ENCODE measurements at regions not wholly inside any gene's neighbourhood (a gene's known extent, or its start where the extent isn't known, plus 50 kb on each side); places are given as distances from the start of the nearest gene placed in this dataset.

- Histone ChIP-seq H3K27me3 (ENCODE audit: insufficient read depth, poor library complexity, severe bottlenecking) (no peaks in the 10 kb centered on the region), H3K4me3 (replicated peaks; ENCODE audit: insufficient read depth, low read length) (no peak overlapping the region), H3K27ac (replicated peaks) (no peak overlapping the region)
- no peak for DNase-seq (ENCODE audit: low read depth in 1 of 2, low spot score in 1 of 2)
- TF ChIP-seq GABPA (IDR thresholded peaks at IDR 0.05; ENCODE audit: low read depth) (no peak), CTCF (IDR thresholded peaks at IDR 0.05; ENCODE audit: insufficient read depth, low read length) (no peak), SPI1 (IDR thresholded peaks at IDR 0.05; ENCODE audit: borderline replicate concordance, low read depth) (no peak), REST (IDR thresholded peaks at IDR 0.05; ENCODE audit: insufficient replicate concordance, low read depth) (no peak), POLR2AphosphoS5 (IDR thresholded peaks at IDR 0.05; ENCODE audit: low read depth) (no peak)
These were observed 133.8 kb upstream of the CPM start for GRCh38 chr12:69066492-69067373.

GRCh38 chr12:69067713-69068112 is 134.7 kb upstream of the CPM start:
- H3K27ac ChIP-seq (replicated peaks): no peak overlapping the region
- no peaks in the 10 kb centered on the region for H3K27me3 ChIP-seq (ENCODE audit: insufficient read depth, poor library complexity, severe bottlenecking)
- no peak for DNase-seq (ENCODE audit: low read depth in 1 of 2, low spot score in 1 of 2)
- H3K4me3 ChIP-seq (replicated peaks; ENCODE audit: insufficient read depth, low read length): no peak overlapping the region
- TF ChIP-seq GABPA (IDR thresholded peaks at IDR 0.05; ENCODE audit: low read depth) (no peak), CTCF (IDR thresholded peaks at IDR 0.05; ENCODE audit: insufficient read depth, low read length) (no peak), REST (IDR thresholded peaks at IDR 0.05; ENCODE audit: insufficient replicate concordance, low read depth) (no peak), SPI1 (IDR thresholded peaks at IDR 0.05; ENCODE audit: borderline replicate concordance, low read depth) (no peak), POLR2AphosphoS5 (IDR thresholded peaks at IDR 0.05; ENCODE audit: low read depth) (no peak)

- Histone ChIP-seq H3K27me3 (ENCODE audit: insufficient read depth, poor library complexity, severe bottlenecking) (no peaks in the 10 kb centered on the region), H3K4me3 (replicated peaks; ENCODE audit: insufficient read depth, low read length) (no peak overlapping the region), H3K27ac (replicated peaks) (no peak overlapping the region)
- DNase-seq (ENCODE audit: low read depth in 1 of 2, low spot score in 1 of 2): no peak
- TF ChIP-seq CTCF (IDR thresholded peaks at IDR 0.05; ENCODE audit: insufficient read depth, low read length): no peak
- TF ChIP-seq REST (IDR thresholded peaks at IDR 0.05; ENCODE audit: insufficient replicate concordance, low read depth): no peak
These were observed 135.5 kb upstream of the CPM start for GRCh38 chr12:69068448-69068847.
